GM12874 (cell line): ENCODE measurements at regions not wholly inside any gene's neighbourhood (a gene's known extent, or its start where the extent isn't known, plus 50 kb on each side); places are given as distances from the start of the nearest gene placed in this dataset.

Experiments
- TF ChIP-seq, protein P1 (sequence below): IDR thresholded peaks from 2 replicates; pipeline ENCODE4 v1.5.1; 2011; ENCODE audit warnings: low read depth, mild to moderate bottlenecking, control low read depth, low read length, moderate library complexity; ENCODE audit not compliant: insufficient read depth

DNA sequence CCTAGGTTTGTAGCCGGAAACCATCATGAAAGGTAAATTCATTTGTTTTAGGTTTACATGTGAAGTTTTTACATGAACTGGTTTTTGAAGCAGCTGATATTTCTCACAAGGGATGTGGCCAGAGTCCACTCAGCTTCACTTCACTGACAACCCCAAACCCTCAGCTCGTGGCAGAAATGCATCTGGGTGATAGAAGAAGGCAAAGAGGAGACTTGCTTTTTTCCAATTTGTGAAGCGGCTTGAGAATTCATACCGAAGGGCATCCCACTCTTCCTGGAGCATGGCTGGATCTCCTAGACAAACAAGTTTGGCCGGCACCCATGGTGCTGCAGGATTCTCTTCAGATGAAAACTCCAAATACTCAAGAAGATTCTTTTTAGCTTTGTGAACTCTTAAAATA is 392.8 kb upstream of the CNR1 start:
- TF ChIP-seq, protein P1, sequence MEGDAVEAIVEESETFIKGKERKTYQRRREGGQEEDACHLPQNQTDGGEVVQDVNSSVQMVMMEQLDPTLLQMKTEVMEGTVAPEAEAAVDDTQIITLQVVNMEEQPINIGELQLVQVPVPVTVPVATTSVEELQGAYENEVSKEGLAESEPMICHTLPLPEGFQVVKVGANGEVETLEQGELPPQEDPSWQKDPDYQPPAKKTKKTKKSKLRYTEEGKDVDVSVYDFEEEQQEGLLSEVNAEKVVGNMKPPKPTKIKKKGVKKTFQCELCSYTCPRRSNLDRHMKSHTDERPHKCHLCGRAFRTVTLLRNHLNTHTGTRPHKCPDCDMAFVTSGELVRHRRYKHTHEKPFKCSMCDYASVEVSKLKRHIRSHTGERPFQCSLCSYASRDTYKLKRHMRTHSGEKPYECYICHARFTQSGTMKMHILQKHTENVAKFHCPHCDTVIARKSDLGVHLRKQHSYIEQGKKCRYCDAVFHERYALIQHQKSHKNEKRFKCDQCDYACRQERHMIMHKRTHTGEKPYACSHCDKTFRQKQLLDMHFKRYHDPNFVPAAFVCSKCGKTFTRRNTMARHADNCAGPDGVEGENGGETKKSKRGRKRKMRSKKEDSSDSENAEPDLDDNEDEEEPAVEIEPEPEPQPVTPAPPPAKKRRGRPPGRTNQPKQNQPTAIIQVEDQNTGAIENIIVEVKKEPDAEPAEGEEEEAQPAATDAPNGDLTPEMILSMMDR: no peak

DNA sequence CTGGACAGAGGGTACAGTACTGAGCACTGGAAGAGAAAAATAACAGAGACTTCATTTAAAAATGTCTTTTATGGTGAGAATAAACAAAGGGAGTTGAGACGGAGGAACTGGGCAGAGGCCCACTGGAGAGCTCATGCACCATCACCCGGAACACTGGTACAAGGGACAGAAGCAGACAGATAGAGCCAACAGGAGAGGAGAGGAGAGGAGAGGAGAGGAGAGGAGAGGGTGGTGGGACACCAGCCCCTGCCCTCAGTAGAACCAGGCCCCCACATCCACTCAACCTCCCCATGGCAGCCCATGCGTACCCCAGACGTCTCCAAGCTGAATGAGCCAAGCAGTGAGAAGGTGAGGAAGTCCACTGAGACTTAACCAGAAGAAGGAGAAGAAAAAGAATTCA is 390.5 kb upstream of the CNR1 start:
- TF ChIP-seq, protein P1: no peak

DNA sequence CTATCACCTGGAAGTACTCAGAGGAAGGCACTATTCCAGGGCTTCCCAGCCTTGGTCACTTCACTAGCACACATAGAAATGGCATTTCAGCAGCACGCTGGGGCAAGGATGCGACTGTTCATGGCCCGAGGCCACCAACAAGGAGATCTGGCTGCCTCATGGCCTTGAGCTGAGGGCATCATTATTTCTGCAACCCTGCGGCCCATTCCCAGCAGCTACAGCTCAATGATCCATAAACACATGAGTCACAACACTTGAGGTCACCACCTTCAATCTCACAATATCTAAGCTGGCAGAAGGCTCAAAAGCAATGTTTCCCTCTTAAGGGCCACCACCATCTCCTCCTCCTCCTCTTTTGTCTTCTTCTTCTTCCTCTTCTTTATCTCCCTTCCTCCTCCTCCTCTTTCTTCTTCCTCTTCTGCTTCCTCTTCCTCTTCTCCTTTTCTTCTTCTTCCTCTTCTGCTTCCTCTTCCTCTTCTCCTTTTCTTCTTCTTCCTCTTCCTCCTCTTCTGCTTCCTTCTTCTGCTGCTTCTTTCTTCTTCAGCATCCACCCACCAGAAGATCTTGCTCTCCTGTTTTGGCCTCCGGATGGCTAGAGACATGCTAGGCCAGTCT is 382.9 kb upstream of the CNR1 start:
- TF ChIP-seq, protein P1: no peak

DNA sequence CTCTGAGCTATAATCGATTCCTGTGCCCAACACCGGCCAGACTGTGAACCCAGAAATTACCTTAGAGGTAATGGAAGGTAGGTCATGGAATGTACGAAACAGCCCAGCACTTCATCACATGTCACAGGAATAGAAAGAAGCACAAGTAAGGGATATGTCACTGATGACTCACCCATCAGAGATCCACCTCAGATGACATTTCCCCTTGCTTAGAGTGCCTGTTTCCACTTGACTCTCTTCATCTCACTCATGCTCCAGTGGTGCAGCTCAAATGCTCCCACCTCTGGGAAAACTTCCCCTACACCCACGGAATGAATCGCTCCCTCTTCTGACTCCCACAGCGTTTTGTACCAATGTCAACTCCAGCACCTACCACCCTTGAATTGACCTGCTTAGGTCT is 381.6 kb upstream of the CNR1 start:
- TF ChIP-seq, protein P1: no peak

DNA sequence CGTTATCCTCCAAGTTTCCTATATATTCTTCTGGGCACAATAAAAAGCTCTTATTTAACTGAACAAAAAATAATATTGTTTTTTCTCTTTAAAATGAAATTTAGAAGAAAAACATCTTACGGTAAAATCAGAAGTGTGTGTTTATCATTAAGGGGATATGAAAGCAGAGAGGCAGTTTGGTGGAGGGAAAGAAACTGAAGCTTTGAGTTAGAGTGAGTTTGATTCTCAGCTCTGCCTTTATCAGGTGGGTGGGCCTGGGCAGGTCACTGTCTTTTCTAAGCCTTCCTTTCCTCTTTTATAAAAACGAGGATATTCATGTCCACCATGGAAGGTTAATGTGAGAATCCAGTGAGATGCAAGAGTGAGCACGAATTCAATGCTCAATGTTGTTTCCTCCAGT is 379.8 kb upstream of the CNR1 start:
- TF ChIP-seq, protein P1: no peak

DNA sequence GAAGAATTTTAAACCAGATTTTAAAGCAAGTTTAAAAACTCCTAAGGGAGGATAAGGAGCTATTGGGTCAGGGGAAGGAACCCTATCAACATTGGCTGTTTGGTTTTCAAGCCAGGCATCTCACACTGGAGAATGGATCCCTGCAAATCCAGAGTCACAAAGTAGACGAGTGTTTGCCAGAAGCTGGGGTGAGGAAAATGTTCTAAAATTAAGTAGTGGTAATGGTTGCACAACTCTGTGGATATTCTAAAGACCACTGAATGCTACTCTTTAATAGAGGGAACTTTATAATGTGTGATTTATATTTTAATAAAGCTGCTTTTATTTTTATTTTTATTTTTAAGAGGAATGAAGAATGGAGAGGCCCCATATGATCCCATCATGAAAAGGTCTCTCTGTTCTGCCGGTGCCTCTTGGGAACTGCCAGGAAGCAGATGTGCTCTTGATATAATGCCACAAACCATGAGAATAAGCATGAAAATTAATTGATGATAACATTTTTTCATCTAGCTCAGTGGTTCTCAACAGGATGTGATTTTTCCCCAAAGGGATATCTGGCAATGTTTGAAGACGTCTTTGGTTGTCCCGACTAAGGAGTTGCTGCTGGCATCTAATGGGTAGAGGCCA is 379.0 kb upstream of the CNR1 start:
- TF ChIP-seq, protein P1: no peak

DNA sequence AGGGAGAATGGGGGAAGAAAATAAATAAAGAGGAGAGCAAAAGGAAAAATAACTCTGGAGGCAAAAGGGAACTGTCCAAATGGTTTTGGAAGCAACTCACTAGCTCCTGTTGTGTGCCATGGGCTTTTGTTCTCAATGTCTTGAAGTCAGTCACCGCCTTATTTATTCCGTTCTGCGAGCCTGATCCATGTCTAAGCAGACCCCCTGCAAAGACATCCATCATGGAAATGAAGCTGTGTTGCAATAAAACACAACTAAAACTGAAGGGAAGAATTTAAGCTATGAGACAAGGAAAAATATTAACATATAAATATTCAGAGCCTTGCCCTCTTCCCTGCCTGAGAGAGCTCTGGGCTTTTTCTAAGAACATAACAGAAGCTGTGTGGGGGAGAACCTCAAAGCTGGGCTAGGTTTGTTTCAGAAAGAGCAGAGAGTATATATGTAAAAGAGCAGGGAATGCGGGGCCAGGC is 373.2 kb upstream of the CNR1 start:
- TF ChIP-seq, protein P1: no peak
